ENCODE measurements at regions not wholly inside any gene's neighbourhood (a gene's known extent, or its start where the extent isn't known, plus 50 kb on each side); places are given as distances from the start of the nearest gene placed in this dataset.
"Not testable (repeated sequence)": the region's sequence is repeated elsewhere in the genome, so short reads cannot be mapped to it uniquely, and the experiment has no call there.

DNA sequence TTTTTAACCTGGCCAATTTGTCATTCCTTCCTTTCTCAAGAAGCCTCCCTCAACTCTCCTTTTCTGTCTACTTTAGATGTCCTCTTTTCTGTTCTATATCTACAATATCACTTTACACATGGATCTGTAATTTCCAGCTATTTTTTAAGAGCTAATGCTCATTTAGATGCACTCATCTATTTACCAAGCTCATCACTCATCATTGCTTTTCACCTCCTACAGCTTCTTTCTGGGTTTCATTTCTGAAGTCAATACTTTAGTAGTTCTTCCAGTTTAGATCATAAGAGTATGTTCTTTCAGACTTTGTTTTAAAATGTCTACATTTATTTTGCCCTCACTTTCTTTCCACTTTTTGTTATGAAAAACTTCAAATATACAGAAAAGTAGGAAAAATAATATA is 466.9 kb downstream of the MID1IP1 start:
- Histone ChIP-seq H3K4me1 (ENCODE audit: control insufficient read depth in 4 of 4, insufficient read depth in 4 of 4, low read length in 3 of 4) (no peaks in the 10 kb centered on the region), H3K9me3 (ENCODE audit: control insufficient read depth in 4 of 4, low read length in 3 of 4) (peaks cover 0 to 2% (median 0%) of the 10 kb centered on the region in 4 donors), H3K27ac (ENCODE audit: low read depth in 1 of 2, low read length in 2 of 2) (no peak overlapping the region), H3K9ac (ENCODE audit: low read depth in 1 of 2, low read length in 2 of 2) (no peak overlapping the region), H3K36me3 (ENCODE audit: control insufficient read depth in 4 of 4, insufficient read depth in 3 of 4, low read depth in 1 of 4, low read length in 3 of 4) (no peaks in the 10 kb centered on the region), H3K4me3 (ENCODE audit: low read depth in 1 of 3, low read length in 3 of 3) (no peak overlapping the region), H3K27me3 (ENCODE audit: control insufficient read depth in 4 of 4, insufficient read depth in 4 of 4, low read length in 3 of 4) (no peaks in the 10 kb centered on the region)
- DNase-seq (ENCODE audit: low spot score): no peak
- TF ChIP-seq EGR1 (IDR thresholded peaks at IDR 0.05; ENCODE audit: low read depth in 2 of 2) (no peak), RAD21 (IDR thresholded peaks at IDR 0.05) (no peak), SP1 (IDR thresholded peaks at IDR 0.05) (no peak), HNF4A (conservative IDR thresholded peaks at IDR 0.05) (no peak)
- TF ChIP-seq, protein P1, sequence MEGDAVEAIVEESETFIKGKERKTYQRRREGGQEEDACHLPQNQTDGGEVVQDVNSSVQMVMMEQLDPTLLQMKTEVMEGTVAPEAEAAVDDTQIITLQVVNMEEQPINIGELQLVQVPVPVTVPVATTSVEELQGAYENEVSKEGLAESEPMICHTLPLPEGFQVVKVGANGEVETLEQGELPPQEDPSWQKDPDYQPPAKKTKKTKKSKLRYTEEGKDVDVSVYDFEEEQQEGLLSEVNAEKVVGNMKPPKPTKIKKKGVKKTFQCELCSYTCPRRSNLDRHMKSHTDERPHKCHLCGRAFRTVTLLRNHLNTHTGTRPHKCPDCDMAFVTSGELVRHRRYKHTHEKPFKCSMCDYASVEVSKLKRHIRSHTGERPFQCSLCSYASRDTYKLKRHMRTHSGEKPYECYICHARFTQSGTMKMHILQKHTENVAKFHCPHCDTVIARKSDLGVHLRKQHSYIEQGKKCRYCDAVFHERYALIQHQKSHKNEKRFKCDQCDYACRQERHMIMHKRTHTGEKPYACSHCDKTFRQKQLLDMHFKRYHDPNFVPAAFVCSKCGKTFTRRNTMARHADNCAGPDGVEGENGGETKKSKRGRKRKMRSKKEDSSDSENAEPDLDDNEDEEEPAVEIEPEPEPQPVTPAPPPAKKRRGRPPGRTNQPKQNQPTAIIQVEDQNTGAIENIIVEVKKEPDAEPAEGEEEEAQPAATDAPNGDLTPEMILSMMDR (IDR thresholded peaks at IDR 0.05; ENCODE audit: low read depth, low read length, missing input control): no peak

DNA sequence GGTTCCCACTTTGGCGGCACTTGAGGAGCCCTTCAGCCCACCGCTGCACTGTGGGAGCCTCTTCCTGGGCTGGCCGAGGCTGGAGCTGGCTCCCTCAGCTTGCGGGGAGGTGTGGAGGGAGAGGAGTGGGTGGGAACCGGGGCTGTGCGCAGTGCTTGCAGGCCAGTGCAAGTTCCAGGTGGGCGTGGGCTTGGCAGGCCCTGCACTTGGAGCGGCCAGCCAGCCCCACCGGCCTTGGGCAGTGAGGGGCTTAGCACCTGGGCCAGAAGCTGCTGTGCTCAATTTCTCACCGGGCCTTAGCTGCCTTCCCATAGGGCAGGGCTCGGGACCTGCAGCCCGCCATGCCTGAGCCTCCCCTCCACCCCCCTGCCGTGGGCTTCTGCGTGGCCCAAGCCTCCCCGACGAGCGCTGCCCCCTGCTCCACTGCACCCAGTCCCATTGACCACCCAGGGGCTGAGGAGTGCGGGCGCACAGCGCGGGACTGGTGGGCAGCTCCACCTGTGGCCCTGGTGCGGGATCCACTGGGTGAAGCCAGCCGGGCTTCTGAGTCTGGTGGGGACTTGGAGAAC is 474.3 kb downstream of the MID1IP1 start:
- TF ChIP-seq JUND (IDR thresholded peaks at IDR 0.05) (no peak), RAD21 (IDR thresholded peaks at IDR 0.05) (no peak), TAF1 (conservative IDR thresholded peaks at IDR 0.05) (no peak), SP1 (IDR thresholded peaks at IDR 0.05) (no peak), HNF4A (conservative IDR thresholded peaks at IDR 0.05) (no peak), RXRA (IDR thresholded peaks at IDR 0.05) (no peak), FOXA2 (IDR thresholded peaks at IDR 0.05) (no peak), HNF4G (IDR thresholded peaks at IDR 0.05) (no peak), NR2F2 (IDR thresholded peaks at IDR 0.05) (no peak), EGR1 (IDR thresholded peaks at IDR 0.05; ENCODE audit: low read depth in 2 of 2) (no peak), YY1 (IDR thresholded peaks at IDR 0.05) (no peak)
- TF ChIP-seq, protein P2, sequence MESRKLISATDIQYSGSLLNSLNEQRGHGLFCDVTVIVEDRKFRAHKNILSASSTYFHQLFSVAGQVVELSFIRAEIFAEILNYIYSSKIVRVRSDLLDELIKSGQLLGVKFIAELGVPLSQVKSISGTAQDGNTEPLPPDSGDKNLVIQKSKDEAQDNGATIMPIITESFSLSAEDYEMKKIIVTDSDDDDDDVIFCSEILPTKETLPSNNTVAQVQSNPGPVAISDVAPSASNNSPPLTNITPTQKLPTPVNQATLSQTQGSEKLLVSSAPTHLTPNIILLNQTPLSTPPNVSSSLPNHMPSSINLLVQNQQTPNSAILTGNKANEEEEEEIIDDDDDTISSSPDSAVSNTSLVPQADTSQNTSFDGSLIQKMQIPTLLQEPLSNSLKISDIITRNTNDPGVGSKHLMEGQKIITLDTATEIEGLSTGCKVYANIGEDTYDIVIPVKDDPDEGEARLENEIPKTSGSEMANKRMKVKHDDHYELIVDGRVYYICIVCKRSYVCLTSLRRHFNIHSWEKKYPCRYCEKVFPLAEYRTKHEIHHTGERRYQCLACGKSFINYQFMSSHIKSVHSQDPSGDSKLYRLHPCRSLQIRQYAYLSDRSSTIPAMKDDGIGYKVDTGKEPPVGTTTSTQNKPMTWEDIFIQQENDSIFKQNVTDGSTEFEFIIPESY (IDR thresholded peaks at IDR 0.05): no peak
- TF ChIP-seq, protein P1 (IDR thresholded peaks at IDR 0.05; ENCODE audit: low read depth, low read length, missing input control): no peak
- TF ChIP-seq, protein P3, sequence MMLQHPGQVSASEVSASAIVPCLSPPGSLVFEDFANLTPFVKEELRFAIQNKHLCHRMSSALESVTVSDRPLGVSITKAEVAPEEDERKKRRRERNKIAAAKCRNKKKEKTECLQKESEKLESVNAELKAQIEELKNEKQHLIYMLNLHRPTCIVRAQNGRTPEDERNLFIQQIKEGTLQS (IDR thresholded peaks at IDR 0.05): no peak
- H3K9me3 ChIP-seq (ENCODE audit: control insufficient read depth in 4 of 4, low read length in 3 of 4): no peaks in the 10 kb centered on the region
- H3K27me3 ChIP-seq (ENCODE audit: control insufficient read depth in 4 of 4, insufficient read depth in 4 of 4, low read length in 3 of 4): no peaks in the 10 kb centered on the region
- no peak overlapping the region for H3K27ac ChIP-seq (ENCODE audit: low read depth in 1 of 2, low read length in 2 of 2)
- no peak for DNase-seq (ENCODE audit: low spot score)
- H3K4me3 ChIP-seq (ENCODE audit: low read depth in 1 of 3, low read length in 3 of 3): no peak overlapping the region
- H3K36me3 ChIP-seq (ENCODE audit: control insufficient read depth in 4 of 4, insufficient read depth in 3 of 4, low read depth in 1 of 4, low read length in 3 of 4): no peaks in the 10 kb centered on the region
- no peak overlapping the region for H3K9ac ChIP-seq (ENCODE audit: low read depth in 1 of 2, low read length in 2 of 2)
- over 99% methylated on average over 23 of the region's 23 CpGs for WGBS
- no peaks in the 10 kb centered on the region for H3K4me1 ChIP-seq (ENCODE audit: control insufficient read depth in 4 of 4, insufficient read depth in 4 of 4, low read length in 3 of 4)

DNA sequence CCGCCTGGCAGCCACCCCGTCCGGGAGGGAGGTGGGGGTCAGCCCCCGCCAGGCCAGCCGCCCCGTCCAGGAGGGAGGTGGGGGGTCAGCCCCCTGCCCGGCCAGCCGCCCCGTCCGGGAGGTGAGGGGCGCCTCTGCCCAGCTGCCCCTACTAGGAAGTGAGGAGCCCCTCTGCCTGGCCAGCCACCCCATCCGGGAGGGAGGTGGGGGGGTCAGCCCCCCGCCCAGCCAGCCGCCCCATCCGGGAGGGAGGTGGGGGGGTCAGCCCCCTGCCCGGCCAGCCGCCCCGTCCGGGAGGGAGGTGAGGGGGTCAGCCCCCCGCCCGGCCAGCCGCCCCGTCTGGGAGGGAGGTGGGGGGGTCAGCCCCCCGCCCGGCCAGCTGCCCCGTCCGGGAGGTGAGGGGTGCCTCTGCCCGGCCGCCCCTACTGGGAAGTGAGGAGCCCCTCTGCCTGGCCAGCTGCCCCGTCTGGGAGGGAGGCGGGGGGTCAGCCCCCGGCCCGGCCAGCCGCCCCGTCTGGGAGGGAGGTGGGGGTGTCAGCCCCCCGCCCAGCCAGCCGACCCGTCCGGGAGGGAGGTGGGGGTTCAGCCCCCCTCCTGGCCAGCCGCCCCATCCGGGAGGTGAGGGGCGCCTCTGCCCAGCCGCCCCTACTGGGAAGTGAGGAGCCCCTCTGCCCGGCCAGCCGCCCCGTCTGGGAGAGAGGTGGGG is 476.6 kb downstream of the MID1IP1 start:
- H3K9me3 ChIP-seq (ENCODE audit: control insufficient read depth in 4 of 4, low read length in 3 of 4); H3K27me3 ChIP-seq (ENCODE audit: control insufficient read depth in 4 of 4, insufficient read depth in 4 of 4, low read length in 3 of 4); H3K27ac ChIP-seq (ENCODE audit: low read depth in 1 of 2, low read length in 2 of 2); H3K9ac ChIP-seq (ENCODE audit: low read depth in 1 of 2, low read length in 2 of 2); DNase-seq (ENCODE audit: low spot score); H3K4me3 ChIP-seq (ENCODE audit: low read depth in 1 of 3, low read length in 3 of 3); H3K4me1 ChIP-seq (ENCODE audit: control insufficient read depth in 4 of 4, insufficient read depth in 4 of 4, low read length in 3 of 4); H3K36me3 ChIP-seq (ENCODE audit: control insufficient read depth in 4 of 4, insufficient read depth in 3 of 4, low read depth in 1 of 4, low read length in 3 of 4): not testable (repeated sequence)
- 94% methylated on average over 44 of the region's 46 CpGs for WGBS
